ENCODE measurements at regions not wholly inside any gene's neighbourhood (a gene's known extent, or its start where the extent isn't known, plus 50 kb on each side); places are given as distances from the start of the nearest gene placed in this dataset.

- Histone ChIP-seq H3K9me2 (no peaks in the 10 kb centered on the region), H3K36me3 (replicated peaks in 1 of 2; ENCODE audit: control insufficient read depth in 1 of 2, insufficient read depth in 2 of 2, low read length in 1 of 2) (no peaks in the 10 kb centered on the region), H3F3A (replicated peaks; ENCODE audit: insufficient read depth) (no peaks in the 10 kb centered on the region), H3K4me3 (ENCODE audit: low read depth in 2 of 2, low read length in 1 of 2) (no peak overlapping the region), H3K79me2 (ENCODE audit: insufficient read depth) (no peaks in the 10 kb centered on the region), H3K9me3 (no peaks in the 10 kb centered on the region), H3K27ac (ENCODE audit: low read depth in 2 of 2, low read length in 1 of 2) (no peak overlapping the region), H4K20me1 (ENCODE audit: insufficient read depth) (no peaks in the 10 kb centered on the region), H3K9ac (no peak overlapping the region), H2AFZ (ENCODE audit: low read depth) (no peak overlapping the region), H3K27me3 (ENCODE audit: insufficient read depth) (no peaks in the 10 kb centered on the region), H3K4me2 (no peak overlapping the region), H3K4me1 (ENCODE audit: control insufficient read depth in 1 of 2, insufficient read depth in 2 of 2, low read depth in 1 of 2, low read length in 1 of 2) (no peaks in the 10 kb centered on the region)
- 40% methylated on average over 3 of the region's 3 CpGs for WGBS (ENCODE audit: low lambda C conversion rate)
- TF ChIP-seq MXI1 (IDR thresholded peaks at IDR 0.05; ENCODE audit: low read depth, low read length), result no peak
- TF ChIP-seq SIN3A (IDR thresholded peaks at IDR 0.05; ENCODE audit: borderline replicate concordance, low read depth, low read length), result no peak
- no peak for TF ChIP-seq REST (IDR thresholded peaks at IDR 0.05; ENCODE audit: low read depth, low read length)
- no peak for TF ChIP-seq MEF2A (IDR thresholded peaks at IDR 0.05; ENCODE audit: borderline replicate concordance, low read depth)
- TF ChIP-seq TCF12 (IDR thresholded peaks at IDR 0.05), result no peak
- no peak for TF ChIP-seq JUND (IDR thresholded peaks at IDR 0.05)
- TF ChIP-seq PBX3 (IDR thresholded peaks at IDR 0.05), result no peak
- no peak for TF ChIP-seq TAF1 (IDR thresholded peaks at IDR 0.05; ENCODE audit: borderline replicate concordance, low read depth, low read length)
- TF ChIP-seq YY1 (IDR thresholded peaks at IDR 0.05; ENCODE audit: low read depth), result no peak
- no peak for TF ChIP-seq RAD21 (IDR thresholded peaks at IDR 0.05; ENCODE audit: low read length)
- no peak for TF ChIP-seq ELF1 (IDR thresholded peaks at IDR 0.05)
- no peak for TF ChIP-seq ZBTB33 (IDR thresholded peaks at IDR 0.05; ENCODE audit: borderline replicate concordance, low read depth)
- no peak for TF ChIP-seq FOXM1 (IDR thresholded peaks at IDR 0.05; ENCODE audit: low read depth)
- TF ChIP-seq CTCF (IDR thresholded peaks at IDR 0.05), result no peak
- TF ChIP-seq SMC3 (IDR thresholded peaks at IDR 0.05; ENCODE audit: low read depth, low read length), result no peak
- no peak for TF ChIP-seq IRF3 (IDR thresholded peaks at IDR 0.05; ENCODE audit: low read depth, low read length)
- ChIA-PET POLR2A (no interaction called here), CTCF (no interaction called here)
- DNase-seq, result no peak
Measured at GRCh38 chr13:78743973-78744372, 85.0 kb upstream of the OBI1 start.

Data from SK-N-SH (cell line).